CD4-positive, alpha-beta T cell treated with Interleukin-12 subunit alpha and Interleukin-12 subunit beta, for 1 hour (primary cell): ENCODE measurements at regions not wholly inside any gene's neighbourhood (a gene's known extent, or its start where the extent isn't known, plus 50 kb on each side); places are given as distances from the start of the nearest gene placed in this dataset.

ENCODE experiments used
- DNase-seq: peaks from one replicate; pipeline ENCODE4 v3.0.0-alpha.2; 2020

DNA sequence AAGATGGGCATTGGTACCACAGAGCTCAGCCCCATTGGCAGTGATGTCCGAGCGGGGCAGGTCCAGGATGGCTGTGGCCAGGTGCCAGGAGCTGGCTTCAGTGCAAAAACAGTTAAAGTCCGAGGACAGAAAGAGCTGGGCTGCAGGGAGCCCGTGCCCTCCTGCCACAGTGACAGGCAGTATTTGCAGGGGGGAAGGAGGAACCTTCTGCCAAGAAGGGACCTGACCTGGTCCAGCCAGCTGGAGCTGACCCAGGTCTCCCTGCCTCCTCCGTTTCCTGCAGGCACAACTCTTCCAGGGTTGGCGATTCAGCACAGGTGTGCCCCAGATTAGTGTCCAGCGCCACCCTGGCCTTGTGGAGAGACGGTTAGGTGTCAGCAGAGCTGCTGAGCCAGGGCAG, 199.0 kb downstream of the ENGASE start:
- DNase-seq = no peak

DNA sequence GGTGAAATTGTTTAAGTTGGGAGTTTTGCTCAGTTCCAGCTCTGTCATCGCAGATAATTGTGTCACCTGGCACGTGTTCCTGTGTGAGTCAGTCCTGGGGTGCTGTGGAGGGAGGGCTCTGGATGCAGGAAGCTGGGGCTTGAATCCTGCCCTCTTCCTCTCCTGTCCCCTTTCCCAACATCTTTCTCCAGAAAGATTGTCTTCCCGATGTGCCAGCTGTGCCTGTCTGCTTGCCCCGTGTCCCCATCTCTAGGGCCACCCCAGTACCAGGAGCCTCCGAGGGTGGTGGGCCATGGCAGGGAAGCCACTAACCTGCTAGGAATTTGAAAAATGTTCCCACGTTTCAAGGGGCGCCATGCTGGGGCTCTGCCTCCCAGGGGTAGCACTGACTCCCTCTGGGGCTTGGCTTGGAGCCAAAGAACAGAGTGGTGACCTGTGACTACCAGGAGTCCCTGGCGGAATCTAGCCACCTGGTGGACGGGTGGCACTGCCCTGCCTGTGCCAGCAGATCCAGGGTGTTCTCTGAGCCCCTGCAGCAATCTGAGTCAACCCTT, 198.1 kb downstream of the ENGASE start:
- DNase-seq = no peak

DNA sequence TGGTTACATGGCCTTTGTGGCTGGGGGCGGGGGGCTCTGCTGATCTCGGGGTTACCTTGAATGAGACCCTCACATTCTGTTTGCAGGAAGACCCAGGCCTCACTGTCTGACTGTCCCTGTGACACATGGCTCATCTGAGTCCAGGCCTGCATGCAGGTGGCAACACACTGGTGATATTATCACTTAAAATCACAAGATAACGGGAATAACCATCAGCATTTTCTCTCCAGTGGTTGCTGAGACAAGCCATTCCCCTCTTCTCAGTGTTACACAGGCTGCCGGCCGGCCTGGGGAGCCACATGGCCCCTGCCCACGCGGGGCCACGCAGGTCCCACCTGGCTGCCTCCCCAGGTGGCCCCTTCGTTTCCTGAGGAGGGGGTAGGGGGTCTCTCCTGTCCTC, 197.6 kb downstream of the ENGASE start:
- DNase-seq = no peak

DNA sequence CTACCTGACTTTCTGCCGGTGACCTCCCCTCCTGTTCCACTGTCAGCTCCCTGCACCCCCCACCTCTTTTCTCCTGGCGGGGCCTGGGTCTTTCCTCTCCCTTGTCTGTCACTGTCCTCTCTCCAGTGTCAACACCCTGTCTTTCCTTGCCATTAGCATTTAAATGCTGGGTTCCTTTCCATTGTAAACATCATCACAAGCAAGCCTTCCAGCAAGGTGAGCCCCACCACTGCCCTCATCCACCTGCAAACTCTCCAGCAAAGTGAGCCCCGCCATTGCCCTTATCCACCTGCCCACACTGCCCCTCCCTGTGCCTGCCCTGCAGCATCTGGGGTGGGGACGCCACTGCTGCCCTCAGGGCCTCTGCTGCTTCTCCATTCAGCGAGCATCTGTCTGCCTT, 195.0 kb downstream of the ENGASE start:
- no peak for DNase-seq

DNA sequence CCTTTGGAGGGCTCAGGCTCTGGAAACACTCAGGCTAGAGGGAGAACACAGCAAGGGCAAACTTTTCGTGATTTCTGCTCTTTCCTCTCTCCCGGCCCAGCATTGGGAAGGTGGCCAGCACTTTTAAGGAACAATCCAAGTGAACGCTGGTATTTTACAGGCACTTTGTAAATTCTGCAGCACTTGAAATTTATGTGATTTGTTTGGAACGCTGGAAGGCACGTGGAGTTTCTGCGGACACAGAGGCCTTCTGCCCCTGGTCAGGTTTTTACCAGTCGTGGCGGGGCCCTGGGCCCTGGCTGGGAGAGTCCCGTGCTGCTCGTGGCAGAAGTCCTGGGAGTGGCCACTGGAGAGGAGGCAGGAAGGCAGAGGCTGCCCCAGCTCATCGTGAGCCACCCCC, 188.6 kb downstream of the ENGASE start:
- DNase-seq = no peak

DNA sequence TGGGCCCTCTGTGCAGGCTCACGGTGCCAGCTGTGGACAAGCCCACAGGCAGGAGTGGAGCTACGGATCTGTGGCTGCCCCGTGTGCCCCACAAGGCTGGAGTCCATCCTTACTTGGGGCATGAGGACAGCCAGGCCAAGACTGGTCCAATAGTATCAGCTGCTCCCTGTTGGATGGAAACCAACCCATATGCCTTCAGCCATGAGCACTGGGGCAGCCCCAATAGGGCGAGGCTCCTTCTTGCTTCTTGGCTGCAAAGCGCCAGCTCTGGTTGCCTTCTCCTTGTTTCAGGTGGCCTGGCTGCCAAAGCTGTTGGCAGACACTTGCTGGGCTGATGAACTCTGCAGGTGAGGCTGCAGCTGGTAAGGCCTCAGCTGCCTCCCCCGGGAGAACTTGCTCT, 188.0 kb downstream of the ENGASE start:
- no peak for DNase-seq

DNA sequence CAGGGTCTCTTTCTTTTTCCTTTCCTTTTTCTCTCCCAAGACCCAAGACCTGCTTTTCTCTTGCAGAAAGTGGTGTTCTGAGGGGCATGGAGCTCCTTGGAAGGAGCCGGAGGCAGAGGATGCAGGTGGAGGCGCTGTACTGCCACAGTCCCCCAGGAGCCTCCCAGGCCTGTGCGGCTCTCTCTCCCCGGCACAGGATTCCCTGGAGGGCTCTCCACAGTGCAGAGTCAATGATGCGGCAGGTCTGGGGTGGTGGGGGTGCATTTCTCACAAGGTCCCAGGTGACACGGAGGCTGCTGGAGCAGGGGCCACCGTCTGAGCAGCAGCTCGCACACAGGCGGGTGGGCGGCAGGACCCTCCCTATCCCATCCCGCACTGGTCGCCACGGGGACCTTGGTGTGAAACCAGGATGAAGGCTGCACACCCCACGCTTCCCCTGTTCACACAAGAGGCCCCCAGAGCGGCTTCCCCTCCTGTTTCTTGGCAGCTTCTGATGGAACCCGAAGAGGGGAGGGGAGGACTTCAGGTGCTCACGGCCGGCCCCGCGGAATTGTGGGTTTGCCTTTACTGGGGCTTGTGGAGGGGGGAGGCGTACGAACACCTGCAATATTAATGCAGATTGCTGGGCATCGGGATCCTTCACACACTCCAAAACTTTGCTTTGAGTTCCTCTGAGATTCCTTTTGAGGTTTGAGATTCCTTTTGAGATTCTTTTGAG, 186.9 kb downstream of the ENGASE start:
- DNase-seq = no peak

DNA sequence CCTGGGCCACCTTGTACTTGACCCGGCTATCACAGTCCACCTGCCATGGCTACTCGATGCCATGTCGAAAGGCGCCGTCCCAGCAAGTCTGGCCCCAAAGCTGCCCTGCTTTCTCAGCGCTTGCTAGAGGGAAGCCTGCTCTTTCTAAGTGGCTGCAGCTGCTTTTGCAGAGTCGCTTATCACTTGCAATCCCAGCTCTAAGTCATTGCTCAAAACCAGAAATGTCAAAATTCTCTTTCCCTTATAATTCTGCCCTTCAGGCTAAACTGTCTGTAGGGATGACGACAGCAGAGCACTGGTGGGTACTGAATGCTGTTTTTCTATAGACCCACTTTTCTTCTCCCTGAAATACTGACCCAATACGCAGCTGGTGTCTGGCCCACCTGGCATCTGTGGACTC, 184.2 kb downstream of the ENGASE start:
- no peak for DNase-seq

DNA sequence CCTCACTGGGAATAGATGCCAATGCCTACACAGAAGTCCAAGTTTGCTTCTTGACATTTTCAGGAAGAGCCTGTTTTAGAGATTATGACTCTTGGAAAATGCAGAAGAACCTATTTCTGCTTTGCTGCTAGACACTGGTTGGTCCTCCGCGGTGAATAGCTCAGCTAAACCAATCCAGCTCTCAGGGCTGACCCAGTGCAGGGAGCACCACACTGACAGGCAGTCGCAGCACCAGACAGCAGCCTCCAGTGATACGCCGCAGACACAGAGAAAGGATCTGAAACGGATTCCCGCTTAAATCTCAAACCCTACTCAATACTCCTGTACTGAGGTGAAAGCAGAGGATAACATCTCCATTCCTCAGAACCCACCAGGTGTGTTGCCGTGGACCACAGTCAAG, 183.4 kb downstream of the ENGASE start:
- no peak for DNase-seq

DNA sequence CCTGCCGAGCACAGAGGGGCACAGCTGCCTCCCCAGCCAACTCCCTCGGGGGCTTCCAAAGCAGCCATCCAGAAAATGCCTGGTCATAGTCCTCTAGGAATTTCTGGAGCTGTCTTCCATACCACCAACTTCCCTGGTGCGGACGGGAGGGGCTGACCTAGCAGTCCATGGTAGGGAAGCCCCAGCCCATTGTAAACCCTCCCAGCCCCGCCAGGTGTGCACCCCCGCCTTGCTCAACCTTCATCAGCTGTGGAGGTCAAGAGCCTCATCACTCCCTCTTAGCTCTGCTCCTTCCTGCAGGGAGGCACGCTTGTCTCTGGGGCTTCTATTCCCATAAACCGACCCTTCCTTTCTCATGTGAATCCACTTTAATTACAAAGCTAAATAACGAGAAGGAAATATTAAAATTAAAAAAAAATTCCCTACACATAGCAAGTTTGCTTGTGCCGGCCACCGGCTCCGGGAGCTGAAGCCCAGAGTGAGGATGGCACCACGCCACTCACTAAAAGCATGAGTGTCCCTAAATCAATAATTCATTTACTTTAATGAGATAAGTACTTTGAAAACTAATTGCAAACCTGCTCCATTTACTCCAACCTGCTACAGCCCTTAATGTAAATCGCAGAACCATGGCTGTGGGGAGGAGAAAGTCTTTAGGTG, 181.4 kb downstream of the ENGASE start:
- no peak for DNase-seq

DNA sequence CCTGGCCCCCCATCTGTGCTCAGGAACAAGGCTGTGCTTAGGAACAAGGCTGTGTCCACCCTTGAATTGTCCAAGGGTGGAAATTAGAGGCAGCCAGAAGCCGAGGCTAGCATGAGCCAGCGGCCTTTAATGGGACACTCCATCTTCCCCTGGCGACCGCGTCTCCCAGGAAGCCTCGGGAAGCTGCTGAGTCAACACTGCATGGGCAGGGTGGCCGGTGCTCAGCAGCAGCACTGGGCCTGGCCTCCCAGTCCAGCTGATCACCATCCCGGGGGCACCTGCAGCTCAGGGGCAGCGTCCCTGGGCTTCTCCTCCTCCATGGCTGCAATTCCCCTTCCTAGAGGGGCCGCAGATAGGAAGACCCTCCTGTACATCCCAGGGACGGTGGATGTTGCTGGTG, 180.8 kb downstream of the ENGASE start:
- DNase-seq = no peak

DNA sequence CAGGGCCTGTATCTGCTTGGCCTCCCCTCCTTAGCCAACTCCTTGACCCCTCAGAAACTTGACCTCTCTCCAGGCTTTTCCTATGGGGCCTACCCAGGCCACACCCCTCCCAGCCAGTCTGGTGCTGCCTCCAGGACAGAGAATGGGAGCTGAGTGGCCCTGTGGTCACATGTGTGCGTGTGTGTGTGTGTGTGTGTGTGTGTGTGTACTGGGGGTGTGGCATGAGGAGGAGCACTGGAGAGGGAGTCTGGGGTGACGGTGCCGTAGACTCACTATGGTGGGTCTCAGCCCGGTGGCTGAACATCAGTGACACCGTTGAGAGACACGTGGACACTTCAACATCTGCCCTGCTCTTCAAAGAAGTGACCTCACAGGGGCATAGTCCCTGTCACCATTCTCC, 180.4 kb downstream of the ENGASE start:
- DNase-seq = no peak

DNA sequence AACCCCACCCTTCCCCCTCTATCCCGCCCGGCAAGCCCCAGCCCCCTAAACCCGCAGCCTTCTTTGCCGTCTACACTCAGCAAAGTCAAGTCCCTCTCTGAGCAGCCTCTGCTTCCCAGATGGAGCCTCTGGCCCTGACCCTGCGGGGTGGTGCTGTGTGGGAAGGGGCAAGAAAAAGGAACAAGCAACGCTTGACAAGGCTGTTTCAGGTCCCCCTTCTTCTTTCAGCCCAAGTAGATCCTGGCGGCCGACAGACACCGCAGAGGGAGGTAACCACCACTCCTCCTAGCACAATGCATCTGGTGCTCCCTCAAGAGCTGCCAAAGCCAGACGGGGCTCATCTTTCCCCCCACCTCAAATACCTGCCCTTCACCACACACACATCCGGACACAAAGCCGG, 178.3 kb downstream of the ENGASE start:
- DNase-seq = no peak

DNA sequence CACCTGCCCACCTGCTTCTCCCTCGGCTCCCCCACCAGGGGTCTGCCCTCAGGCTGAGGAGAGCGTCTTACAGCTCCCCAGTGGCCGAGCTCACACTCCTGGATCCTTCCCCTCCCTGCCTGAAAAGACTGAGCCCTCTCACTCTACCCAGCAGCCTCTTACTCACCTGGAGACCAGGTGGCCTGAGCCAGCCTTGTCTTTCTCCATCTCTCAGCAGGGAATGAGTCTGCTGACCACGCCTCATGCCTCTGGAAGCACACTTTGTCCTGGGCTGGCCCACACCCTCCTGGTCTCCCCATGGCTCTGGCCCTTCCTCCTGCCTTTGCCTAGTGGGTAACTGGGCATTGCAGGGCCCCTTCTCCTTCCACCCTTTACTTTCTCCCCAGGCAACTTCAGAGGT, 177.2 kb downstream of the ENGASE start:
- DNase-seq = no peak

DNA sequence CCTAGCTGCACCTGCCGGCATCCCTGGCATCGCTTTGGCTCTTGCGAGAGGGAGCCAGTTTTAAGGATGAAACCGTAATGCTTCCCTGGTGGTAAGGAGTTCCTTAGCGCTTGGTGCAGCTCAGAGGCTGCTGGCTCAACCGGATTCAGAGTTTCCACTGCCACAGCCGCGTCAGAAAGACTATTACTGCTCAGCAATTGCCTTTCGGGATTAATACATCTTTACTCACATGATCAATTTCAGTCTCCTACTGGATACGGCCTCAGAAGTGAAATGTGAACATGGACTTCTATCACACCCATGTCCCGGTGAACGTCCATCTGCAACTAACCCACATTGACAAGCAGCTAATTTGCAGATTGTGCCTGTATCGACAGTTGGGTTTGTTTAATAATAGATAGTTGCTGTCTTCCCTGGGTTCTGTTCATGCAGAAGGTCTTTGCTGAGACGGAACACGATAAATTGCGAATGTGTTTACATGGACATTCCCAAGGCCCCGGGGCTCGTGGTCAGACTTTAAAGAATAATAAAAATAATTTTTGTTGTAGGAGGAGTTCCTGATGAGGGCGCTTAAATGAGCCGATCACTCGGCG, 175.4 kb downstream of the ENGASE start:
- no peak for DNase-seq

DNA sequence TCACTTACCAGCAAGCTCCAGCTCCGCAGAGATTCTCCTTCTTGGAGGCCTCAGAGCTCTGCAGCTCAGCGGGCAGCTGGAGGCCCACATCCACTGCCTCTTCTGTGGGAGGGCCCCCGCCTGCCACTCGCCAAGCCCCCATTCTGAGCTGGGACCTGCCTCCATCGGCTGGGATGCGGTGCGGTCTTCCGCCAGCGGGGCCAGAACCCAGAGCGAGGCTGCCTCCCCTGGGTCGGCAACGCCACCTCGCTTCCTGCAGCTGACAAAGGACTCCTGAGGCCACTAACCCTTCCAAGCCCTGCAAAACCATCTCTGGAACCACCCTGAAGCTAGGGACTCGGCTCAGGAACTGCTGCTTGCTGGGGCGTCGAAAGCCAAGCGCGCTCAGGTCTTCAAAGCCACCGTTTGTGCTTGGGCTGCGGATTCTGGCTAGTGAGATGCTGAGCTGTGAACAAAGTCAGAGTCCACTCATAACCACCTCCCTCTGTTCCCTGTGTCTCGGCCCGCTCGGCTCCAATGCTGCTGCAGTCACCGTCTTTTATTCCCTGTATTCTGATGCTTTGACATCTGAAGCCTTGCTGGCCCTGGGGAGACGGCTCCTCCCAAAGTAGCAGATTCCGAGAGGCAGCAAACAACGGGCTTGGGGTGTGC, 174.3 kb downstream of the ENGASE start:
- DNase-seq = no peak

DNA sequence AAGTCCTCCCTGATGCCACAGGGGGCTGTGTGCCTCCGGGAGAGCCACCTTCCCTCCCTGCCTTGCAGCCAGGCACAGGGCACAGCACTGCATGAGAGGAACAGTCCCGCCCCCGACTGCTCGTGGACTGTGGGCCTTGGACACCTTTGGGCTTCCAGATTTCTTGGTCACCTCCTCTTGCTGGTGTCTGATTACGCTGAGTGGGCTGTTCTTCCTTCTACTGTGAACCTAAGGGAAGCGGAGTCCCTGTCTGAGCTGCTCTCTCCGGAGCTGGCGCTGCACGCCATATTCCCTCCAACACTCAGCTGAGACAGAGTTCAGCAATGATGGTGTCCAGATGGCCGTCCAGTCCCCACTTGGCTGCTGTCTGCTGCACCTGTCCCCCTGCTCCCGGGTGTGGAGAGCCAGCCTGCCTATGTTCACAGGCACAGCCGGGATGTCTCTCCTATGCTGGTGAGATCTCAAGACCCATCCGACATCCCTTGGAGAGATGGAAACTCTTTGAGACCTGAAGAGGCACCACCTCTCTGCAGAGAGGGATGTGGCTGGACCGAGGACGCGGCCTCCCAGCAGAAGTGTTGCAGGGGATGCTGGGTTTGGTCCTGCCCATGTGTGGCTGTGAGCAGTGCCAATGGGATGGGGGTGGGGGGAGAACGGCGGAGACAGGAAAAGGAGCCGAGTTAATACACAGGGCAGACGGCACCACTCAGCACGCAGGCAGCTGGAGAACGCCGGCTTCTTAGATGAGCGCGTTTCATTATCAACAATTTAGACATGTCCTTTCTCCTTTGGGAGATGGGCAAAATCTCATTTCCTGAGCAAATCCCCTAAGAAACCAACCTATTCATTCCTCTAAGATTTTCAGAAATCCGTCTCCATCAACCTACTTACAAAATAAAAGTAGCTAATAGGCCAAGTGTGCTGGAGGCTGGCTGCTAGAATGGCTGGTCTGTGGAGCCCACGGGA, 171.9 kb downstream of the ENGASE start:
- no peak for DNase-seq

DNA sequence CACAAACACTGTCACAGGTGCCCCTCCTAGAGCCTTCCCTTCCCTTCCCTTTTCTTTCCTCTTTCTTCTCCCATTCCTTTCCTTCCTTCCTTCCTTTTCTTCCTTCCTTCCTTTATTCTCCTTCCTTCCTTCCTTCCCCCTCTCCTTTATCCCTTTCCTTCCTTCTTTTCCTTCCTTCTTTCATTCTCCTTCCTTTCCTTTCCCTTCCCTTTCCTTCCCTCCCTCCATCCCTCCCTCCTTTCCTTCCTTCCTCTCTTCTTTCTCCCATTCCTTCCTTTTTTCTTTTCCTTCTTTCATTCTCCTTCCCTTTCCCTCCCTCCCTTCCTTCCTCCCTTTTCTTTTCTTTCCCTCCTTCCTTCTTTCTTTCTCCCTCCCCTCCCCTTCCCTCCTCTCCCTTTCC, 170.0 kb downstream of the ENGASE start:
- no peak for DNase-seq

DNA sequence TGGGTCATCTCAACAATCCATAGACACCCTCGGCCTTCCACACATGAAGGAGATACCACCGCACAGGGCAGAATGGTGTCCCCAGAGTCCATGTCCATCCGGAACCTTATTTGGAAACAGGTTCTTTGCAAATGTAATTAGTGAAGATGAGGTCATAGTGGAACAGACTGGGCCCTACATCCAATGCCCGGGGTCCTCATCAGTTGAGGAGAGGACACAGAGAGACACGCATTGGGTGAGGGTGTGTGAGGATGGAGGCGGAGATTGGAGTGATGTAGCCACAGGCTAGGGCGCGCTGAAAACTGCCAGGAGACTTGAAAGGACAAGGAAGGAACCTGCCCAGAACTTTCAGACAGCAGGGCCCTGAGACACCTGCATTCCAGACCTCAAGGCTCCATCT, 169.4 kb downstream of the ENGASE start:
- no peak for DNase-seq

DNA sequence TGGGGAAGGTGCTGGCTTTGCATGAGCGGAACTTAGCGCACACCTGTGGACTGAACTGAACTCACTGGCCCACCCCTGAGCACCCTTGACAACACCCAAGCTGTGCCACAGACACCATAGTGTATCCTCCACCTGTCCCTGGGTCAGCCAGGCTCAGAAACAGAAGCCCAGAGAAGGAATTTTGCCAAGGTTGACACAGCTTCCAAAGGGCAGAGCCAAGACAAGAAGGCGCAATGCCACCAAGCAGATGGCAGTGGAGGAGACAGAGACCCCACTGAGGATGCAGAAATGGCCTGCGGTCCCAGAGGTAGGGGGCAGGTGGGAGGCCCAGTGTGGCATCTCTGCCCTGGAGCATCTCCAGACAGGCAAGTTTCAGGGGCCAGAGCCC, 169.0 kb downstream of the ENGASE start:
- DNase-seq = no peak

DNA sequence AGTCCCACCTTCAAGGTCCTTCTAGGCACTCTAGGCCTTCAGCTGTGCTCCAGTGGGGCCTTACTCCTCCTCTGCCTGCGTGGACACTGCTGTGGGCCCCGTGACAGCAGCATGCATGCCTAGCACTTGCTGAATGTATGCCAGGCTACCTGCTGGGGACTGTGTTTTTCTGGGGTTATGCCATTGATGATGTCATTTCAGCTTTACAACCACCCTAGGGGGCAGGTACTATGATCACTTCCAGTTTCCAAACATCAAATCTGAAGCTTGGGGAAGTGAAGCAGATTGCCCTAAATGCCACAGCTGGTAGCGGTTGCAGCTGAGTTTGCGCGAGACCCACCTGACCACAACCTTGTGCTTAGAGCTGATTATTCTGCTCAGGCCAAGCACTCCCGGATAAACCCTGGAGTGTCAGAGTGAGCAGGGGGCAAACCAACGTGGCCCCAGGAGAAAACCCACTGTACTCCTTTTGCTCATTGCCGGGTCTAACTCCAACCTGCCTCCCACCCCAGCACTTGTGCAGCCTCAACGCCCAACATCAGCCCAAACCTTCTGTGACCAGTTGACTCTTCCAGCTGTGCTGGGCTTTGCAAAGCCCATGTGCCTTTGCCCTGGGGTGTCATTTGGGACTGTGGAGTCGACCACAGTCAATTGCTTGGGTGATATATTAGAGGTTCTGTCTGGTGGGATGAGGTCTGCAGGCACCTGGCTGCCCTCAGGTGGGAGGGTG, 168.4 kb downstream of the ENGASE start:
- DNase-seq = no peak

DNA sequence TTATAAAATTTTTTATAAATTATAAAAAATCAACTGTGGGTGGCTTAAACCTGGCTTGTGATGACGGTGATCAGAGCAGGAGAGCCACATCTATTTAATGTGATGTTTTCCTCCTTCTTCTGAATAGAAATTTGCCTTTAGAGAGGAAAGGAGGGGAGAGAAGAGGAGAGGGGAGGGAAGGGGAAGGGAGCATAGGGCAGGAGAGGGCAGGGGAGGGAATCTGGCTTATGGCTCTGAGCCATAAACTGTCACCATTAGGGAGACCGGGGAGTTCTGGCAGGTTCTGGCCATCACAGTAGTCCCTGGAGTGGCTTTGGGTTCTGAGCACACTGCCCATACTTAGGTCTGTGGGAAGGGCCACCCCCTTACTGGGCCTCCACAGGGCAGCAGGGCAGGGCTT, 167.8 kb downstream of the ENGASE start:
- no peak for DNase-seq
